GM18511 (cell line): ENCODE measurements at regions not wholly inside any gene's neighbourhood (a gene's known extent, or its start where the extent isn't known, plus 50 kb on each side); places are given as distances from the start of the nearest gene placed in this dataset.

Experiments used
- ATAC-seq: cut with Tn5 transposase; IDR thresholded peaks from one replicate; pipeline ENCODE4 v1.9.1; 2021; ENCODE audit warnings: mild to moderate bottlenecking, moderate library complexity; ENCODE audit not compliant: unreplicated experiment

- no peak for ATAC-seq
Measured at GRCh38 chr12:60980558-60980957, 1279.6 kb upstream of the USP15 start.

- ATAC-seq: no peak
Measured at GRCh38 chr12:60981473-60981872, 1278.7 kb upstream of the USP15 start.

- no peak for ATAC-seq
Measured at GRCh38 chr12:60992087-60992486, 1268.1 kb upstream of the USP15 start.

- ATAC-seq: no peak
Measured at GRCh38 chr12:60995256-60995825, 1264.9 kb upstream of the USP15 start.

GRCh38 chr12:60997869-60998378 is 1262.3 kb upstream of the USP15 start:
- no peak for ATAC-seq

- ATAC-seq: no peak
Measured at GRCh38 chr12:61009192-61009591, 1251.0 kb upstream of the USP15 start.

DNA sequence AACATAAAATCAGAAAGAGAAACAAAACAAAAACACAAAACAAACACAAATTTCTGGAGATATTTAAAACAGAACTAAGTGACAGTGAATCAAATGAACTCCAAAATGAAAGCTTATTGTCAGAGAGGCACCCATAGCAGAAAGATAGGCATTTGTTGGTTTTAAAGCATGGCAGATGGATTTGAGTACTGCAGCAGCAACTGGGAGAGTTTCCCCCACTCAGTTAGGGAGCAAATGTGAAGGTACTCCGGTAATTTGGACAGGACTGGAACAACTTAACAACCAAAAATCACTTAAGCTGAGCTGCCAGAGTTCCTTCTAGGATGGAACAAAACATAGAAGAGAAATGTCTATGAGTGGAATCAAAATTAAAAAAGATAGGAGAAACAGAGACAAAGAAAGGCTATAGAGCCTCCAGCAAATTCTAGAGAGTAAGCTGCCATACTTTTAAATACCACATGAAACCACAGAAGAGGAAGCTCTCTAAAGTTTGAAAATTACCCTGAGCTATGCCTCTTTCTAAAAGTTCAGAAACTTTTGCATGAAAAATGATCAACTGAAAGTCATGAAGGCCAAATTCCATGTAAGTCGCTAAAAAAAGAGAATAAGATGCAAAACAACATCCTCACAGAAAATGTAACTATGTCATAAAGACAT is 1248.3 kb upstream of the USP15 start:
- no peak for ATAC-seq

DNA sequence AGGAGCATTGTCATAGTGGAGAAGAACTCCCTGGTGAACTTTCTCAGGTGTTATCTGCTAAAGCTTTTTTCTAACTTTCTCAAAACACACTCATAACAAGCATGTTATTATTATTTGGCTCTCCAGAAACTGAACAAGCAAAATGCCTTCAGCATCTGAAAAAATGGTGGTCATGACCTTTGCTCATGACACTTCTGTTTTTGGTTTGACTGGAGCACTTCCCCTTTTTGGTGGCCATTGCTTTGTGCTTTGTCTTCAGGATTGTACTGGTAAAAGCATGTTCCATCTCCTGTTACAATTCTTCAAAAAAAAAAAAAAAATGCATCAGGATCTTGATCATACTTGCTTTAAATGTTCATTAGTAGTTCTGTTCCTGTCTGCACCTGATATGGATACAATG is 1241.6 kb upstream of the USP15 start:
- no peak for ATAC-seq

GRCh38 chr12:61023231-61023630 is 1237.0 kb upstream of the USP15 start:
- no peak for ATAC-seq

DNA sequence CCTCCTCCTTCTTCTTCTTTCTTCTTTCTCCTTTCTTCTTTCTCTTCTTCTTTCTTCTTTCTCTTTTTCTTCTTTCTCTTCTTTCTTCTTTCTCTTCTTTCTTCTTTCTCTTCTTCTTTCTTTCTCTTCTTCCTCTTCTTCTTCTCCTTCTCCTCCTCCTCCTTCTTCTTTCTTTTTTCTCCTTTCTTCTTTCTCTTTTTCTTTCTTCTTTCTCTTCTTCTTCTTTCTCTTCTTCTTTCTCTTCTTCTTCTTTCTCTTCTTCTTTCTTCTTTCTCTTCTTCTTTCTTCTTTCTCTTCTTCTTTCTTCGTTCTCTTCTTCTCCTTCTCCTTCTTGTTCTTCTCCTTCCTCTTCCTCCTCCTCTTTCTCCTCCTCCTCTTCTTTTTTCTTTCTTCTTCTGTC is 1230.7 kb upstream of the USP15 start:
- ATAC-seq: no peak

DNA sequence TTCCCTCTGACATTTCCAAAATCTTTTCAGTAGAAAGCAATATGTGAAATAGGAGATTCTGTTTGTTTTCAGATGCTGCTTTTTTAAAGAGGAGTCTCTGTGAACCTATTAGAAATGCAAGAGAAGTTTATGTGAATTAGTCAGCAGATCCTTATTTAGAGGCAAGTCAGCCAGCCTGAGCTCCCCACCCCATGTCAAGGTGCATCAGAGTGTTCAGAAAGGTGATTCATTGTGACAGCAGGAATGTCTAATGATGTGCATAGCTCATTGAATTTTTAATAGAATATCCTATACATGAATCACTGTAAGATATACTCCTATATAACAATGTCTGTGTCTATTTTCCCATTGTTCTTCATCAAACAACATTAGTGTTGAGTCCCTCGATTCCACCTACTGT is 1222.4 kb upstream of the USP15 start:
- no peak for ATAC-seq

GRCh38 chr12:61043838-61044237 is 1216.4 kb upstream of the USP15 start:
- no peak for ATAC-seq

- no peak for ATAC-seq
Measured at GRCh38 chr12:61044766-61045165, 1215.4 kb upstream of the USP15 start.

GRCh38 chr12:61070640-61071414 is 1189.4 kb upstream of the USP15 start:
- no peak for ATAC-seq

DNA sequence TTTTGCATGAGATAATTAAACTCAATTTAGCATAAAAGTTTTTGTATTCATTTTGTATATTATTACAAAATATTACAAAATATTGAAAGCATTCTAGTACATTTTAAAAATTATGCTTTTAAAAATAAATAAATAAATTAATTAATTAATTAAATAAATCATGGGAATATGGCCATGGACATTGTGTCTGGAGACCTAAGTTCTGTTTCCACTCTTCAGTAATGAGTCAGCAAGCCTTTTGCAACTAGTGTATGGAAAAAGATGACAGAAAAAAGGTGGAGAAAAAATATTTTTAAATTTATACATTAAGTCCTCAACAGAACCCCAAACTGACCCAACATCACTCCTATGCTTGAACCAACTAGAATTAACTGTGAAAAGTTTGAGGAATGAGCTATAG is 1187.5 kb upstream of the USP15 start:
- no peak for ATAC-seq

- no peak for ATAC-seq
Measured at GRCh38 chr12:61095111-61095510, 1165.1 kb upstream of the USP15 start.

DNA sequence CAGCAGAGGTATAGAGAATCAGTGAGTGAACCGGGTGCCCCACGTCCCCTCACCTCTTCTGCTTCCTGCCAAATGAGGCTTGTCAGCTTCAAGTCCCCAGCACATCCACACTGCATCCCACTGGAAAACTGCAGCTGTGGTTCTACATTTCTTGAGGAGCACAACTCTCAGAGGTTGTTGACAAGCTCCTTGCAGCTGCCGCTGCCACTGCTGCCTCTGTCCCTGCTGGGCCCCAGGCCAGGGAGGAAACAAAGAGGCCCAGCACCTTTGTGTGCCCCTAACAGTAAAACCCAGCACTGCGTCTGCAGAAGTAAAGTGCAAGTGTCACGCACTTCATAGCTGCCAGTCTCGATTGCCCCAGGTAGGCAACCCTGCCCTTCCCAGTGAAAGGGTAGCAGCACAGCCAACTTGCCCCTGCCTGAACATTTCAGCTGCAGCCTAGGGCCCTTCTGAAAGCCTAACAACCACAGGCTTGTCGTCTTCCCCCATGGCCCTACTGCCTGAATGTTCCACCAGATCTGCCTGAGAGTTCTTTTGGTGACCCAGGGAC is 1162.1 kb upstream of the USP15 start:
- no peak for ATAC-seq

- ATAC-seq: no peak
Measured at GRCh38 chr12:61107118-61107517, 1153.1 kb upstream of the USP15 start.

- no peak for ATAC-seq
Measured at GRCh38 chr12:61111218-61111617, 1149.0 kb upstream of the USP15 start.

DNA sequence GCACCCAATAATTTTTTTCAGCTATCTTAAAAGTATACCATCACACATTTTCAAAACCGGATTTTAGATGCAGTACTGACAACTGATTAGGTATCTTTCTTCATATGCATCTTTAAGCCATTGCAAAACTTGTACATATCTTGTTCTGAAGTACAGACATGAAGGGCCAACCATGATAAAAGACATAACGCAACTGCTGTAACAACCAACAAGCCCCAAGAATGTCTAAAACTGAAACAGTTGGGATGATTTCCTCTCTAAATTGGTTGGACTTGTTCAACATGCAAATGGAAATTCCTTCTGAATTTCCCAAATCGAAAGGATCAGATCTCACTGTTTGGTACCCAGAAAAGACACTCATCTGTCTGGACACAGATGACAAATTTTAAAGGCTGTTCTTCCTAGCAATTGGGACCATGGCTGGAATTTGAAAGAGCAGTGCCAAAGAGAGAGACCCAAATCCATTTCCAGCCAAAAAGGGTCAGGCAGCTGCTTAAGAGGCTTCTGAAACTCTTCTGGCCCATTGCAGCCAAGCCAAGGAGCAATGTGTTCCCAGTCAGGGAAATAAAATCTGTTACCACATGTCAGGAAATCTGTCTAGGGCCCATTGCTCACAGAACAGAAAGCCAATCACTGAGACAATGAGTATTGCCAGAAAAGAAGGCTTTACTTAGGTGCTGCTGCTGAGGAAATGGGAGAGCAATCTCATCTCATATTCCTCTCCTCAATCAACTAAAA is 1122.4 kb upstream of the USP15 start:
- no peak for ATAC-seq

DNA sequence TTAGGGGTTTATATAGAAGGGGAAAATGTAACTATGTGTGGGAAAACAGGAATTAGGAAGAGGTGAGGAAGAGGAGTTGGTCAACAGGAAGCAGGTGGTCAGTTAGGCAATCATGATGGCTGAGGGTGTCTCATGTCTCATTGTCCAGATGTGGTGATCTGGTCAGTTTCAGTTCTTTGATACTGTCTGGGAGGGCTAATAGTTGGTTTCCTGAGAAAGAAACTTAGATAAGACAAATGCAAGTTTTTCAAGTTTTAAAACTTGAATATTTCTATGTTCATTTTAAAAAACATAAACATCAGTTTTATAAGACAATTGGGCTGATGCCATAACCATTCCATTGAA is 1121.8 kb upstream of the USP15 start:
- ATAC-seq: no peak
